GM23338 (cell line): ENCODE measurements at regions not wholly inside any gene's neighbourhood (a gene's known extent, or its start where the extent isn't known, plus 50 kb on each side); places are given as distances from the start of the nearest gene placed in this dataset.

Experiments used
- CREB1 ChIP-seq: fragments of 250-450 bp; sonication (Bioruptor Pico); IDR thresholded peaks from 2 replicates; pipeline ENCODE4 v1.5.0; 2020; ENCODE audit warnings: low read depth, mild to moderate bottlenecking, moderate library complexity
- CTCF ChIP-seq, 2 experiments: fragments of 200-600 bp in 1 of 2; sonication (generic) in 1 of 2; conservative IDR thresholded peaks; 2 replicates each; pipeline versions ENCODE4 v1.5.1 to v1.6.1; 2016 to 2017; ENCODE audit warnings: antibody characterized with exemption in 2 of 2, low read depth in 2 of 2, mild to moderate bottlenecking in 2 of 2, moderate library complexity in 1 of 2
- EZH2 ChIP-seq: fragments of 200-600 bp; sonication (generic); IDR thresholded peaks from one replicate; pipeline ENCODE4 v1.8.0; 2017; ENCODE audit warnings: antibody characterized with exemption, mild to moderate bottlenecking, low read depth; ENCODE audit not compliant: unreplicated experiment
- EZH2phosphoT487 ChIP-seq: fragments of 200-600 bp; sonication (generic); IDR thresholded peaks from one replicate; pipeline ENCODE4 v1.8.1; 2018; ENCODE audit warnings: antibody characterized with exemption; ENCODE audit not compliant: unreplicated experiment
- JUNB ChIP-seq: IDR thresholded peaks from one replicate; pipeline ENCODE4 v1.6.1; 2016; ENCODE audit warnings: antibody characterized with exemption; ENCODE audit not compliant: unreplicated experiment
- NANOG ChIP-seq: IDR thresholded peaks from 2 replicates; pipeline ENCODE4 v1.6.1; 2016; ENCODE audit warnings: antibody characterized with exemption, borderline replicate concordance
- POLR2AphosphoS5 ChIP-seq: IDR thresholded peaks from 2 replicates; pipeline ENCODE4 v1.6.1; 2016; ENCODE audit warnings: antibody characterized with exemption, low read depth
- STAT1 ChIP-seq: IDR thresholded peaks from one replicate; pipeline ENCODE4 v1.6.1; 2016; ENCODE audit warnings: antibody characterized with exemption; ENCODE audit not compliant: unreplicated experiment
- ZNF114 ChIP-seq: fragments of 250-450 bp; sonication (Bioruptor Pico); IDR thresholded peaks from 2 replicates; pipeline ENCODE4 v1.5.0; 2020; ENCODE audit warnings: mild to moderate bottlenecking, moderate library complexity
- ZNF331 ChIP-seq: fragments of 250-450 bp; sonication (Bioruptor Pico); IDR thresholded peaks from 2 replicates; pipeline ENCODE4 v1.5.0; 2020; ENCODE audit warnings: low read depth, mild to moderate bottlenecking, moderate library complexity
- TF ChIP-seq, protein P1 (sequence below): IDR thresholded peaks from one replicate; pipeline ENCODE4 v1.6.1; 2018; ENCODE audit warnings: antibody characterized with exemption; ENCODE audit not compliant: unreplicated experiment
- TF ChIP-seq, protein P2 (sequence below): IDR thresholded peaks from 2 replicates; pipeline ENCODE4 v1.6.1; 2016; ENCODE audit warnings: antibody characterized with exemption
- TF ChIP-seq, protein P3 (sequence below): fragments of 250-450 bp; sonication (Bioruptor Pico); IDR thresholded peaks from 2 replicates; pipeline ENCODE4 v1.5.0; 2020; ENCODE audit warnings: mild to moderate bottlenecking, moderate library complexity

DNA sequence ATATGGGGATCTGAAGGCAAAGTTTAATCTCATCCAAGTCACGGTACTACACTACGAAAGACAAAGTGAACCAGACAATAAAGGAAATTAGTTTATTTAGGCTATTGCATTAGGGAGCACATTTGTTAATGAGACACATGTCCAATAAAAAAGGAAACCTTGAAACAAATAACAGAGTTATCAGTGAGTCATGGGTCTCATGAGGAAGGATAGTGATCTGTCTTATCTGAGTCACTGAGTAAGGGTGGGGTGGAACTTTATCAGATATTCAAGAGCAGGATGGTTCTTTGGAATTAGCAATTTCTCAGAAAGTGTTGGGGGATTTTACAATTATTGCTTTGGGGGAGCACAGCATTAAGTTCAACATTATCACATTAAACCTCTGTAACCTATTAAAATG lies 188.9 kb upstream of the IL1RAPL1 start:
- TF ChIP-seq POLR2AphosphoS5 (no peak), JUNB (no peak), CTCF (conservative IDR thresholded peaks at IDR 0.05; ENCODE audit: low read depth in 2 of 2) (no peak), EZH2phosphoT487 (no peak), EZH2 (no peak), CREB1 (CRISPR knock-in tag) (no peak), ZNF114 (CRISPR knock-in tag) (no peak), NANOG (no peak), ZNF331 (CRISPR knock-in tag) (no peak), STAT1 (no peak)
- TF ChIP-seq, protein P1, sequence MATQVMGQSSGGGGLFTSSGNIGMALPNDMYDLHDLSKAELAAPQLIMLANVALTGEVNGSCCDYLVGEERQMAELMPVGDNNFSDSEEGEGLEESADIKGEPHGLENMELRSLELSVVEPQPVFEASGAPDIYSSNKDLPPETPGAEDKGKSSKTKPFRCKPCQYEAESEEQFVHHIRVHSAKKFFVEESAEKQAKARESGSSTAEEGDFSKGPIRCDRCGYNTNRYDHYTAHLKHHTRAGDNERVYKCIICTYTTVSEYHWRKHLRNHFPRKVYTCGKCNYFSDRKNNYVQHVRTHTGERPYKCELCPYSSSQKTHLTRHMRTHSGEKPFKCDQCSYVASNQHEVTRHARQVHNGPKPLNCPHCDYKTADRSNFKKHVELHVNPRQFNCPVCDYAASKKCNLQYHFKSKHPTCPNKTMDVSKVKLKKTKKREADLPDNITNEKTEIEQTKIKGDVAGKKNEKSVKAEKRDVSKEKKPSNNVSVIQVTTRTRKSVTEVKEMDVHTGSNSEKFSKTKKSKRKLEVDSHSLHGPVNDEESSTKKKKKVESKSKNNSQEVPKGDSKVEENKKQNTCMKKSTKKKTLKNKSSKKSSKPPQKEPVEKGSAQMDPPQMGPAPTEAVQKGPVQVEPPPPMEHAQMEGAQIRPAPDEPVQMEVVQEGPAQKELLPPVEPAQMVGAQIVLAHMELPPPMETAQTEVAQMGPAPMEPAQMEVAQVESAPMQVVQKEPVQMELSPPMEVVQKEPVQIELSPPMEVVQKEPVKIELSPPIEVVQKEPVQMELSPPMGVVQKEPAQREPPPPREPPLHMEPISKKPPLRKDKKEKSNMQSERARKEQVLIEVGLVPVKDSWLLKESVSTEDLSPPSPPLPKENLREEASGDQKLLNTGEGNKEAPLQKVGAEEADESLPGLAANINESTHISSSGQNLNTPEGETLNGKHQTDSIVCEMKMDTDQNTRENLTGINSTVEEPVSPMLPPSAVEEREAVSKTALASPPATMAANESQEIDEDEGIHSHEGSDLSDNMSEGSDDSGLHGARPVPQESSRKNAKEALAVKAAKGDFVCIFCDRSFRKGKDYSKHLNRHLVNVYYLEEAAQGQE = no peak
- TF ChIP-seq, protein P2, sequence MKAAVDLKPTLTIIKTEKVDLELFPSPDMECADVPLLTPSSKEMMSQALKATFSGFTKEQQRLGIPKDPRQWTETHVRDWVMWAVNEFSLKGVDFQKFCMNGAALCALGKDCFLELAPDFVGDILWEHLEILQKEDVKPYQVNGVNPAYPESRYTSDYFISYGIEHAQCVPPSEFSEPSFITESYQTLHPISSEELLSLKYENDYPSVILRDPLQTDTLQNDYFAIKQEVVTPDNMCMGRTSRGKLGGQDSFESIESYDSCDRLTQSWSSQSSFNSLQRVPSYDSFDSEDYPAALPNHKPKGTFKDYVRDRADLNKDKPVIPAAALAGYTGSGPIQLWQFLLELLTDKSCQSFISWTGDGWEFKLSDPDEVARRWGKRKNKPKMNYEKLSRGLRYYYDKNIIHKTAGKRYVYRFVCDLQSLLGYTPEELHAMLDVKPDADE = no peak
- TF ChIP-seq, protein P3, sequence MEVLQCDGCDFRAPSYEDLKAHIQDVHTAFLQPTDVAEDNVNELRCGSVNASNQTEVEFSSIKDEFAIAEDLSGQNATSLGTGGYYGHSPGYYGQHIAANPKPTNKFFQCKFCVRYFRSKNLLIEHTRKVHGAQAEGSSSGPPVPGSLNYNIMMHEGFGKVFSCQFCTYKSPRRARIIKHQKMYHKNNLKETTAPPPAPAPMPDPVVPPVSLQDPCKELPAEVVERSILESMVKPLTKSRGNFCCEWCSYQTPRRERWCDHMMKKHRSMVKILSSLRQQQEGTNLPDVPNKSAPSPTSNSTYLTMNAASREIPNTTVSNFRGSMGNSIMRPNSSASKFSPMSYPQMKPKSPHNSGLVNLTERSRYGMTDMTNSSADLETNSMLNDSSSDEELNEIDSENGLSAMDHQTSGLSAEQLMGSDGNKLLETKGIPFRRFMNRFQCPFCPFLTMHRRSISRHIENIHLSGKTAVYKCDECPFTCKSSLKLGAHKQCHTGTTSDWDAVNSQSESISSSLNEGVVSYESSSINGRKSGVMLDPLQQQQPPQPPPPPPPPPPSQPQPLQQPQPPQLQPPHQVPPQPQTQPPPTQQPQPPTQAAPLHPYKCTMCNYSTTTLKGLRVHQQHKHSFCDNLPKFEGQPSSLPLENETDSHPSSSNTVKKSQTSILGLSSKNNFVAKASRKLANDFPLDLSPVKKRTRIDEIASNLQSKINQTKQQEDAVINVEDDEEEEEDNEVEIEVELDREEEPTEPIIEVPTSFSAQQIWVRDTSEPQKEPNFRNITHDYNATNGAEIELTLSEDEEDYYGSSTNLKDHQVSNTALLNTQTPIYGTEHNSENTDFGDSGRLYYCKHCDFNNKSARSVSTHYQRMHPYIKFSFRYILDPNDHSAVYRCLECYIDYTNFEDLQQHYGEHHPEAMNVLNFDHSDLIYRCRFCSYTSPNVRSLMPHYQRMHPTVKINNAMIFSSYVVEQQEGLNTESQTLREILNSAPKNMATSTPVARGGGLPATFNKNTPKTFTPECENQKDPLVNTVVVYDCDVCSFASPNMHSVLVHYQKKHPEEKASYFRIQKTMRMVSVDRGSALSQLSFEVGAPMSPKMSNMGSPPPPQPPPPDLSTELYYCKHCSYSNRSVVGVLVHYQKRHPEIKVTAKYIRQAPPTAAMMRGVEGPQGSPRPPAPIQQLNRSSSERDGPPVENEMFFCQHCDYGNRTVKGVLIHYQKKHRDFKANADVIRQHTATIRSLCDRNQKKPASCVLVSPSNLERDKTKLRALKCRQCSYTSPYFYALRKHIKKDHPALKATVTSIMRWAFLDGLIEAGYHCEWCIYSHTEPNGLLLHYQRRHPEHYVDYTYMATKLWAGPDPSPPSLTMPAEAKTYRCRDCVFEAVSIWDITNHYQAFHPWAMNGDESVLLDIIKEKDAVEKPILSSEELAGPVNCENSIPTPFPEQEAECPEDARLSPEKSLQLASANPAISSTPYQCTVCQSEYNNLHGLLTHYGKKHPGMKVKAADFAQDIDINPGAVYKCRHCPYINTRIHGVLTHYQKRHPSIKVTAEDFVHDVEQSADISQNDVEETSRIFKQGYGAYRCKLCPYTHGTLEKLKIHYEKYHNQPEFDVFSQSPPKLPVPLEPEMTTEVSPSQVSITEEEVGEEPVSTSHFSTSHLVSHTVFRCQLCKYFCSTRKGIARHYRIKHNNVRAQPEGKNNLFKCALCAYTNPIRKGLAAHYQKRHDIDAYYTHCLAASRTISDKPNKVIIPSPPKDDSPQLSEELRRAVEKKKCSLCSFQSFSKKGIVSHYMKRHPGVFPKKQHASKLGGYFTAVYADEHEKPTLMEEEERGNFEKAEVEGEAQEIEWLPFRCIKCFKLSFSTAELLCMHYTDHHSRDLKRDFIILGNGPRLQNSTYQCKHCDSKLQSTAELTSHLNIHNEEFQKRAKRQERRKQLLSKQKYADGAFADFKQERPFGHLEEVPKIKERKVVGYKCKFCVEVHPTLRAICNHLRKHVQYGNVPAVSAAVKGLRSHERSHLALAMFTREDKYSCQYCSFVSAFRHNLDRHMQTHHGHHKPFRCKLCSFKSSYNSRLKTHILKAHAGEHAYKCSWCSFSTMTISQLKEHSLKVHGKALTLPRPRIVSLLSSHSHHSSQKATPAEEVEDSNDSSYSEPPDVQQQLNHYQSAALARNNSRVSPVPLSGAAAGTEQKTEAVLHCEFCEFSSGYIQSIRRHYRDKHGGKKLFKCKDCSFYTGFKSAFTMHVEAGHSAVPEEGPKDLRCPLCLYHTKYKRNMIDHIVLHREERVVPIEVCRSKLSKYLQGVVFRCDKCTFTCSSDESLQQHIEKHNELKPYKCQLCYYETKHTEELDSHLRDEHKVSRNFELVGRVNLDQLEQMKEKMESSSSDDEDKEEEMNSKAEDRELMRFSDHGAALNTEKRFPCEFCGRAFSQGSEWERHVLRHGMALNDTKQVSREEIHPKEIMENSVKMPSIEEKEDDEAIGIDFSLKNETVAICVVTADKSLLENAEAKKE = no peak
